CD4-positive, alpha-beta T cell treated with Interleukin-2 at 100 ng/mL for 4 hours (primary cell): ENCODE measurements at regions not wholly inside any gene's neighbourhood (a gene's known extent, or its start where the extent isn't known, plus 50 kb on each side); places are given as distances from the start of the nearest gene placed in this dataset.
"Not testable (repeated sequence)": the region's sequence is repeated elsewhere in the genome, so short reads cannot be mapped to it uniquely, and the experiment has no call there.

Experiments used
- DNase-seq: peaks from one replicate; pipeline ENCODE4 v3.0.0-alpha.2; 2020; ENCODE audit warnings: low spot score

GRCh38 chr6:25181923-25182322, 97.3 kb upstream of the CARMIL1 start:
- no peak for DNase-seq

- no peak for DNase-seq
Observed at GRCh38 chr6:25186919-25187318, 92.3 kb upstream of the CARMIL1 start.

GRCh38 chr6:25188232-25188631, 90.9 kb upstream of the CARMIL1 start:
- DNase-seq, result no peak

- DNase-seq, result no peak
Observed at GRCh38 chr6:25192590-25193459, 86.3 kb upstream of the CARMIL1 start.

- no peak for DNase-seq
Observed at GRCh38 chr6:25193460-25194171, 85.6 kb upstream of the CARMIL1 start.

- no peak for DNase-seq
Observed at GRCh38 chr6:25194172-25194678, 84.9 kb upstream of the CARMIL1 start.

GRCh38 chr6:25196464-25196863, 82.7 kb upstream of the CARMIL1 start:
- DNase-seq, result no peak

- DNase-seq, result no peak
Observed at GRCh38 chr6:25197111-25197510, 82.1 kb upstream of the CARMIL1 start.

GRCh38 chr6:25199544-25199943, 79.6 kb upstream of the CARMIL1 start:
- no peak for DNase-seq

- no peak for DNase-seq
Observed at GRCh38 chr6:25202504-25202903, 76.7 kb upstream of the CARMIL1 start.

GRCh38 chr6:25205629-25206028, 73.5 kb upstream of the CARMIL1 start:
- DNase-seq, result no peak

- DNase-seq, result not testable (repeated sequence)
Observed at GRCh38 chr6:25207453-25208155, 71.6 kb upstream of the CARMIL1 start.

- no peak for DNase-seq
Observed at GRCh38 chr6:25215881-25216280, 63.3 kb upstream of the CARMIL1 start.

- no peak for DNase-seq
Observed at GRCh38 chr6:25217302-25217701, 61.9 kb upstream of the CARMIL1 start.

GRCh38 chr6:25217829-25218228, 61.3 kb upstream of the CARMIL1 start:
- DNase-seq, result no peak

GRCh38 chr6:25218346-25218745, 60.8 kb upstream of the CARMIL1 start:
- DNase-seq, result no peak

- DNase-seq, result no peak
Observed at GRCh38 chr6:25219216-25219916, 59.8 kb upstream of the CARMIL1 start.

- no peak for DNase-seq
Observed at GRCh38 chr6:25219917-25220278, 59.3 kb upstream of the CARMIL1 start.

GRCh38 chr6:25220857-25221256, 58.3 kb upstream of the CARMIL1 start:
- no peak for DNase-seq

- DNase-seq, result no peak
Observed at GRCh38 chr6:25222006-25222678, 57.0 kb upstream of the CARMIL1 start.

- peak; percentile 64 for DNase-seq
Observed at GRCh38 chr6:25223490-25223991, 55.6 kb upstream of the CARMIL1 start.
